TTC549 (cell line): ENCODE measurements at regions not wholly inside any gene's neighbourhood (a gene's known extent, or its start where the extent isn't known, plus 50 kb on each side); places are given as distances from the start of the nearest gene placed in this dataset.
"Not testable (repeated sequence)": the region's sequence is repeated elsewhere in the genome, so short reads cannot be mapped to it uniquely, and the experiment has no call there.

Source experiments
- FAIRE-seq: peaks from 2 replicates; lab custom pipeline; 2012; peaks lifted over from hg19 to GRCh38; lab: Jason Lieb, UNC

DNA sequence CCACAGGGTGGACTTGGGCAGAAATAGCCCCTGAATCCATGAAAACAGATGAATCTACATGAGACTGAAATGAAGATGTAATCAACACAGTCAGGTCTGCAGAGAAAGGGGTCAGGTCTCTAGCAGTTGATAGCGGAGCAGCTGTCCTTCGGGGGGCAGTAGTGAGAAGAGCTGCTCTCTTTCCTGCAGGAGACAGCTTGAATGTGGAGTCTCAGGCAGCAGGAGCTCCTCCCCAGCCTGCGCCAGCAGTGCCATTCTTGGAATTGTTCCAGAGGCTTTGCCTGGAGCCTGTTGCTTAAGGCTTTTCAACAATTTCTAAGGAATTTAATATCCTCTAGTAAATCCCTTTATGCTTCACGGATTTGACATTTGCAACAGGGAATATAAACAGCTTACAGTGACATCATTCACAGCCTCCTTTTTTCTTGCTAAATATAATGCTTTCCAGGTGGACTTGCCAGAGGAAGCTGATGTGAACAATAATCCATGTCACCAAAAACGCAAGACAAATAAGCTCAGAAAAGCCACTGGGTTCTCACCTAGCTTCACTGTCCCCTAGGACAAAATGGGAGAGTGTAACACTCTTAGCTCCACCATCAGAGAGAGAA lies 1535.1 kb downstream of the RPIA start:
- peak; percentile 28 for FAIRE-seq

DNA sequence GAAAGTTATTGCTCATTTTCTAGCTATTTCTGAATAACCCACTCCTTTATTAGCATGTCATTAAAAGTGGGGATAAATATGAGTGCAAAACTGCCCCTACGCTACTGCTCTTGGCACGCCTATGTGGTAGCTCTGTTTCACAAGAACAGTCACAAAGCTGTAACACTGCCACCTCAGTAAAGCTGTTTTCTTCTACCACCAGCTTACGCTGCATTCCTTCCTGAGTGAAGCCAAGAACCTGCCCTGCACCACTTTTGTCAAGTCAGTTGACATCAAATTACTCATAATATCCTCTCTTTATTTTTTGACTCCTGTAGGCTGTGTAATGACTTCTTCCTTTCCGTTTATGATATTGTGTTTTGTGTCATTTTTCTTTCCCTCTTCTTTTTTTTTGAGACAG lies 1539.7 kb downstream of the RPIA start:
- not testable (repeated sequence) for FAIRE-seq

DNA sequence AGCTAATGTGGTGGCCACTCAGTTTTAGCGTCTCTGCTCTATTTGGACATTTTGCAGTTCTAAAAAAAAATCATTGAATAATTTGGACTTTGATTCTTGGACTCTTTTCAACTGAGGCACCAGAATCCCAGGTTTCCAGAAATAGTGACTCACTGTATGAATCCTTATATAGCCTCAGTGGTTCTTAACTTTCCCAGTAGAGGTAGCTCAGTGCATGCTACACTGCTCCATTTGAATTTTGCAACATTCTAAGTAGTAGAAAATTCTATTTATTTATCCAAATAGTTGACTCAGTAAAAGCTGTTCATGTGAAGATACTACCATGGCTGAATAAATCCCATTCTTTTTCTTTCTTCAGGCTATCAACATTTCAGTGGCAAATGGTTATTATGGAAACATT lies 1544.0 kb downstream of the RPIA start:
- FAIRE-seq, result not testable (repeated sequence)

DNA sequence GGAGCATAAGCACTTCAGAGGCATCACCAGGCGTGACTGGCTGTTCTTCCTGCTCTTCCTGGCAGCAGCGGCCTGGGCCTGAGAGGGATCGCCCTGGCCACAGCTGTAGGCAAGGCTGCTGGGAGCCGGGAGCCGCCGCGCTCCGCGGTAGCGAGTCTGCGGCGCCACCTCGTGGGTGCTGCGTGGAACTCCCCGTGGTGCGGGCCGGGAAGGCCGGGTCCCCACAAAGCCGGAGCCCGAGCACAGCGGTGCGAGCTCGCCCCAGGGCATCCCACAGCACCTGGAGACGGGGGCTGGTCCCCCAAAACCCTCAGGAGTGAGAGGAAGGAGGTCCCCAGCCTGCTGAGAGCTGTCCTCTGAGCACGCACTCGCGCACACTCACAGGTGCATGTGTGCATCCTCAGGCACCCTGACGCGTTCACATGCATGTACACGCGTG lies 1546.5 kb downstream of the RPIA start:
- not testable (repeated sequence) for FAIRE-seq

DNA sequence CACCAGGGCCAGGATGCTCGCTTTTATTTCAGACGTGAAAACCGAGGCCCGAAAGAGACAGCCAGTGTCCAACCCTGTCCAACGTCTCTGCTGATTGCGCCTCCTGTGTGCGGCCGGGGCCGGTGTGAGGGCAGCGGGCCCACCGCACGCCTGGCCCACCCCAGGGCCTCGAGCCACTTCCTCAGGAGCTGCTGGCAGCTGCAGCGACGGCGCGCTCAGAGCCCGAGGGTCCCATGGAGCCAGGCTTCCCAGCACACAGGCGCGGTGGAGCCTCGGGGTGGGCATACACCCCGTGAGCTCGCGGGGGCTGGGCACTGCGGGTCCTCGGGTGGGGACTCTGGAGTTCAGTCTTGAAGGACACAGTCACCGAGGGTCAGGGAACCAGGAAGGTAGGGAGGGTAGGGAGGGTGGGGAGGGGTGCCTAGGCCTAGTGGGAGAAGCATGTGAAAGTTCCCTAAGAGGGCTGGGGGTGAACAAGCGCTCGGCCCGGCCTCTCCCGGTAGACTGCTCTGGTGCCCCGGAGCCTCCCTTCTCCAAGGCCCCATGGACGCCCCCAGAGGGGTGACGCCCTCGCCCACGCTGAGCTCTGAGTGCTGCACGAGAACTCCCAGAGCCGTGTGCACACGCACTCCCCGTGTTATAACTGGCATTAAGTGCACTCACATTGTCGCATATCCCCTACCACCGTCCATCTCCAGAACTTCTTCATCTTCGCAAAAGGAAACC lies 1547.2 kb downstream of the RPIA start:
- FAIRE-seq, result not testable (repeated sequence)

DNA sequence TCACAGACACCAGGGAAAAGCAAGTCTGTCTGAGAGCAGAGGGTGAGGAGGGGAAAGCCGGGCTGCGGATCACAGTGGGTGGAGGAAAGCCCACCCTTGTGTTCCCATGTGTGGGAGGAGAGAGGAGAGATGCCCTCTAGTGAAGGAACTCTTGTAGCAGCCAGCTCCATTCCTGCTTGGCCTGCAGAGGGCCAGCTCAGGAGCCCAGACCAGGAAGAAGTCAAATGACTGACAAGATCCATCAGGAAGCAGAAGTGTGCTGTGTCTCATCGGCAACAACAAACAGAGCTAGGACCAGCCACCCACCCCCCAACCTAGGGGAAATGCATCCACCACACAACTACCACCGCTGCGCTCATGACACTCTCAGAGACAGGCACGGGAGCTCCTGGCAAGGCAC lies 1548.3 kb downstream of the RPIA start:
- not testable (repeated sequence) for FAIRE-seq

DNA sequence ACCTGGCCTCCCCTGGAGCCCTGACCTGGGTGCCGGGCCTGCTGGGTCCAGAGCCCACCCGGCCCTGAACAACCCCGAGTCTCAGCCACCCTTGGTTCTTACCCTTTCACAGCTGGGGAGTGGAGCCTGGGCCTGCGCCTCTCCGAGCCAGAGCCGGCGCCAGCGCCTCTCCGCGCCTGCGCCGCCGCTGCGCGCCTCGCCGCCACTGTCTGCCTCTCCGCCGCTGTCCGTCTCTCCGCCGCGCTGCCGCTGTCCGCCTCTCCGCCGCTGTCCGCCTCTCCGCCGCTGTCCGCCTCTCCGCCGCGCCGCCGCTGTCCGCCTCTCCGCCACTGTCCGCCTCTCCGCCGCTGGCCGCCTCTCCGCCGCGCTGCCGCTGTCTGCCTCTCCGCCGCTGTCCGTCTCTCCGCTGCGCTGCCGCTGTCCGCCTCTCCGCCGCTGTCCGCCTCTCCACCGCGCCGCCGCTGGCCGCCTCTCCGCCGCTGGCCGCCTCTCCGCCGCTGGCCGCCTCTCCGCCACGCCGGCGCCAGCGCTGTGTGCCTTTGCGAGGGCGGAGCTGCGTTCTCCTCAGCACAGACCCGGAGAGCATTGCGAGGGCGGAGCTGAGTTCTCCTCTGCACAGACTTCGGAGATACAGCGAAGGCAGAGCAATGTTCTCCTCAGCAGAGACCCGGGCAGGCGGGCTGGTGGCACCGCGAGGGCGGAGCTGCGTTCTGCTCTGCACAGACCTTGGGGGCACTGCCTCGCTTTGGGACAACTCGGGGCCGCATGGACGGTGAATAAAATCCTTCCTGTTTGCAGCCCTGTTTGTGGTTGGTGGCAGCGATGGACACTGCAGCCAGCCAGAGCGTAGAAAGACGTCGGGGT lies 1553.7 kb downstream of the RPIA start:
- not testable (repeated sequence) for FAIRE-seq

DNA sequence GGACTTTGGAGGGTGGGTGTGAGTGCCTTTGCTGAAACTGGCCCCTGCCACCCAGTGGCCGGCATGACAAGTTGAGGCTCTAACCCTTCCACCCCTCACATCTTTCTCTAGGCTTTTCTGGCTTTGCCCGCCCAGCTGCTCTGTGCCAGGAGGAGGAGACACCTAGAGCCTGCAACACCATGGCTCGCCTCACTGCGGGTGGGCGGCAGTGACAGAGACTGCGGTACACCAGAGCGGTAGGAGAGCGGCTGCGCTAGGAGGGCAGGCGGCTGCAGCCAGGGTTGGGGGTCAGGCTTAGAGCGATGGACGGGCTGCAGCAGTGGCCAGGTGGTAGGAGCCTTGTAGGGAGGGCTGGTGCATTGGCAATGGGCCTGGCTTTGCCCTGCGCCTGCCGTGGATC lies 1556.9 kb downstream of the RPIA start:
- not testable (repeated sequence) for FAIRE-seq

DNA sequence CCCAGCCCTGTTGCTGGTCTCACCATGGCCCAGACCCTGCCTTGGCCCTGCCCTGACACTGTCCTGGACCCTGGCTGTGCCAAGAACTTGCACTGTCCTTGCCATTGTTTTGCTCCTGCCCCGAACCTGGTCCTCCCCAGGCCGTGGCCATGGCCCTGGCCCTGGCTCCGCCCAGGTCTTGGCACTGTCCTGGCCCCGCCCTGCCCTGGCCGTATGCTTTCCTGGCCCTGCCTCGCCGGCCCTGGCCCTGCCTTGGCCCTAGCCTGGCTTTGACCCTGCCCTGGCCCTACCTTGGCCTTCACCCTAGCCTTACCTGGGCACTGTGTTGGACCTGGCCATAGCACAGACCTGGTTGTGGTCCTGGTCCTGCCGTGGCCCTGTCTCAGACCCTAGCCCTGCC lies 1558.9 kb downstream of the RPIA start:
- FAIRE-seq, result not testable (repeated sequence)

DNA sequence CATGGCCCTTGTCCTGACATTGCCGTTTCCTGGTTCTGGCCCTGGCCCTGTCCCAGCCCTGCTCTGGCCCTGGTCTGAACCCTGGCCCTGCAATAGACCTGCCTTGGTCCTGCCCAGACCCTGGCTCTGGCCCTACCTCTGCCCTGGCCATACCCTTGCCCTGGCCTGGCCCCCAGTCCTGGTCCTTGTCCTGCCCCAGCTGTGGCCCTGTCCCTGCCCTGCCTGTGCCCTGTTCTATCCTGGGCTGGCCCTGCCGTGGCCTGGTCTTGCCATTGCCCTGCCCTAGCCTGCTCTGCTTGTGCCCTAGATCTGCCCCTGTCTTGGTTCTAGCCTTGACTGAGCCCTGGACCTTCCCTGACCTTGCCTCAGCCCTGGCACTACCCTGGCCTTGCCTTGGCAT lies 1560.1 kb downstream of the RPIA start:
- not testable (repeated sequence) for FAIRE-seq

DNA sequence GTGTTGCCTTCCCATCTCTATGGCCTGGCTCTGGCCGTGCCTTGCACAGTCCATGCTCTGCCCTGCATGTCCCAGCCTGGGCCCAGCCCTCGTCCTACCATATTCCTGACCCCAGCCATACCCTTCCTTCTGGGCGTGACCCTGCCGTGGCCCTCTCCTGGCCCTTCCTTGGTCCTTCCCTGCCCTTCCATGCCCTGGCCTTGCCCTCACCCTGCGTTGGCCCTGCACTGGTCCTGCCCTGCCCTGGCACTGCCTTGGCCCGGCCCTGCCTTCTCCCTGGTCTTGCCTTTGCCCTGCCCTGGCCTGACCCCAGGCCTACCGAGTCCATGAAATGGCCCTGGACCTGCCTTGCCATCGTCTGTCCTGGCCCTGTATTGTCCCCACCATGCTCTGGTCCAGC lies 1561.8 kb downstream of the RPIA start:
- FAIRE-seq, result not testable (repeated sequence)

DNA sequence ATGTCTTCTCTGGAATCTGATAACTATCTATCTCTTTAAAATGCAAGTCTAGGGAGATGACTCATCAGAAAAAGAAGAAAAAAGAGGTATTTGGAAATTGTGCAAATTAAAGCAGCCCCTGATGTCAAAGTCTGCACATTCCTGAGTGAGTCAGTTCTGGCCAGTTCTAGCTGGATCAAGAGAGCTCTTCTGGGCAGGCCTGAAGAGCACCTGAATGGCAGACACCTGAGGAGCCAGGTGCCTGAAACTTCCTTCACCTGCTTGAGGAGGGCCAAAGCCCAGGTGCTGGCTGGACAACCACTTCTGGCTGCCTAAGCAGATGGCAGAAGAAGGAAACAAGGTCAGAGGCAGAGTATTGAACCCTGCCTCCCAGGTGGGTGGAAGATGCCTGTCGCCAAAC lies 1575.4 kb downstream of the RPIA start:
- FAIRE-seq, result not testable (repeated sequence)

DNA sequence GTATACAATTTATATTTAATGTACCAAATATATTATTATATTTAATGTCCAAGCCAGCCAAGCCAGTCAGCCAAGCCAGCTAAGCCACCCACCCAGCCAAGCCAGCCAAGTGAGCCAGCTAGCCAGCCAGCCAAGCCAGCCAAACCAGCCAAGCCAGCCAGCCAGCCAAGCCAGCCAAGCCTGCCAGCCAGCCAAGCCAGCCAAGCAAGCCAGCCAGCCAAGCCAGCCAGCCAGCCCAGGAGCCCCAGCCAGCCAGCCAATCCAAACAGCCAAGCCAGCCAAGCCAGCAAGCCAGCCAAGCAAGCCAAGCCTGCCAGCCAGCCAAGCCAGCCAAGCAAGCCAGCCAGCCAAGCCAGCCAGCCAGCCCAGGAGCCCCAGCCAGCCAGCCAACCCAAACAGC lies 1596.3 kb downstream of the RPIA start:
- not testable (repeated sequence) for FAIRE-seq

DNA sequence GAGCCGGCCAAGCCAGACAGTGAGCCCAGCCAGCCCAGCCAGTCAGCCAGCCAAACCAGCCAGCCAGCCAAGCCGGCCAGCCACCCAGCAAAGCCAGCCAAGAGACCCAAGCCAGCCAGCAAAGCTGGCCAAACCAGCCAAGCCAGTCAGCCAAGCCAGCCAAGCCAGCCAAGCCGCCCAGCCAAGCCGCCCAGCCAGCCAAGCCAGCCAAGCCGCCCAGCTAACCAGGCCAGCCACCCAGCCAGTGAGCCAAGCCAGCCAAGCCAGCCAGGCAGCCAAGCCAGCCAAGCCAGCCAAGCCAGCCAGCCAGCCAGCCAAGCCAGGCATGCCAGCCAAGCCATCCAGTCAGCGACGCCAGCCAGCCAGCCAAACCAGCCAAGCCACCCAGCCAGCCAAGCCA lies 1596.9 kb downstream of the RPIA start:
- not testable (repeated sequence) for FAIRE-seq

DNA sequence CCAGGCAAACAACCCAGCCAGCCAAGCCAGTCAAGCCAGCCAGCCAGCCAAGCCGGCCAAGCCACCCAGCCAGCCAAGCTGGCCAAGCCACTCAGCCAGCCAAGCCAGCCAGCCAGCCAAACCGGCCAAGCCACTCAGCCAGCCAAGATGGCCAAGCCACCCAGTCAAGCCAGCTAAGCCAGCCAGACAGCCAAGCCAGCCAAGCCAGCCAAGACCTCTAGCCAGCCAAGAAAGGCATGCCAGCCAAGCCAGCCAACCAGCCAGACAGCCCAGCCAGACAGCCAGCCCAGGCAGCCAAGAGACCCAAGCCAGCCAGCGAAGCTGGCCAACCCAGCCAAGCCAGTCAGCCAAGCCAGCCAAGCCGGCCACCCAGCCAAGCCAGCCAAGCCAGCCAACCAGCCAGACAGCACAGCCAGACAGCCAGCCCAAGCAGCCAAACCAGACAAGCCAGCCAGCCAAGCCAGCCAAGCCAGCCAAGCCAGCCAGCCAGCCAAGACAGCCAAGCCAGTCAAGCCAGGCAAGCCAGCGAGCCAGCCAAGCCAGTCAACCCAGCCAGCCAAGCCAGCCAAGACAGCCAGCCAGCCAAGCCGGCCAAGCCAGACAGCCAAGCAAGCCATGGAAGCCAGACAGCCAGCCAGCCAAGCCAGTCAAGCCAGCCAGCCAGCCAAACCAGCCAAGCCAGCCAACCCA lies 1598.0 kb downstream of the RPIA start:
- FAIRE-seq, result not testable (repeated sequence)

DNA sequence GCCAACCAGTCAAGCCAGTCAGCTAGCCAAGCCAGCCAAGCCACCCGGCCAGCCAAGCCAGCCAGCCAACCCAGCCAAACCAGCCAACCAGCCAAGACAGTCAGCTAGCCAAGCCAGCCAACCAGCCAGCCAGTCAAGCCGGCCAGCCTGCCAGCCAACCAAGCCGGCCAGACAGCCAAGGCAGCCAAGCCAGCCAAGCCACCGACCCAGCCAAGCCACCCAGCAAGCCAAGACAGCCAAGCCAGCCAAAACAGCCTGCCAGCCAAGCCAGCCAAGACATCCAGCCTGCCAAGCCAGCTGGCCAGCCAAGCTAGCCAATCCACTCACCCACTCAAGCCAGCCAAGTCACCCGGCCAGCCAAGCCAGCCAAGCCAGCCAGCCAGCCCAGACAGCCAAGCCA lies 1599.2 kb downstream of the RPIA start:
- not testable (repeated sequence) for FAIRE-seq

DNA sequence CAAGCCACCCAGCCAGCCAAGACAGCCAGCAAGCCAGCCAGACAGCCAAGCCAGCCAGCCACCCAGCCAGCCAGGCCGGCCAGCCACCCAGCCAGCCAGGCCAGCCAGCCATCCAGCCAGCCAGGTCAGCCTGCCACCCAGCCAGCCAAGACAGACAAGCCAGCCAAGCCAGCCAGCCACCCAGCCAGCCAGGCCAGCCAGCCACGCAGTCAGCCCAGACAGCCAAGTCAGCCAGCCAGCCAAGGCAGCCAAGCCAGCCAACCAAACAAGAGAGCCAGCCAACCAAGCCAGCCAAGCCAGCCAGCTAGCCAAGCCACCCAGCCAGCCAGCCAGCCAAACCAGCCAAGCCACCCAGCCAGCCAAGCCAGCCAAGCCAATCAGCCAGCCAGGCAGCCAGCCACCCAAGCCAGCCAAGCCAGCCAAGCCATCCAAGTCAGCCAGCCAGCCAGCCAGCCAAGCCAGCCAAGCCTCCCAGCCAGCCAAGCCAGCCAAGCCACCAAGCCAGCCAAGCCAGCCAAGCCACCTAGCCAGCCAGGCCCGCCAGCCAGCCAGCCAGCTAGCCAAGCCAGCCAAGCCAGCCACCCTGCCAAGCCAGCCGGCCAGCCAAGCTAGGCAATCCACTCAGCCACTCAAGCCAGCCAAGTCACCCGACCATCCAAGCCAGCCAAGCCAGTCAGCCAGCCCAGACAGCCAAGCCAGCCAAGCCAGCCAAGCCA lies 1599.9 kb downstream of the RPIA start:
- FAIRE-seq, result not testable (repeated sequence)

DNA sequence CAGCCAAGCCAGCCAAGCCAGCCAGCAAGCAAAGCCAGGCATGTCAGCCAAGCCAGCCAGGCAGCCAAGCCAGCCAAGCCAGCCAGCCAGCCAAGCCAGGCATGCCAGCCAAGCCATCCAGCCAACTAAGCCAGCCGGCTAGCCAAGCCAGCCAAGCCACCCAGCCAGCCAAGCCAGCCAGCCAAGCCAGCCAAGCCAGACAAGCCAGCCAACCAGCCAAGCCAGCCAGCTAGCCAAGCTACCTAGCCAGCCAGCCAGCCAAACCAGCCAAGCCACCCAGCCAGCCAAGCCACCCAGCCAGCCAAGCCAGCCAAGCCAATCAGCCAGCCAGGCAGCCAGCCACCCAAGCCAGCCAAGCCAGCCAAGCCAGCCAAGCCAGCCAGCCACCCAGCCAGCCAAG lies 1600.5 kb downstream of the RPIA start:
- not testable (repeated sequence) for FAIRE-seq

DNA sequence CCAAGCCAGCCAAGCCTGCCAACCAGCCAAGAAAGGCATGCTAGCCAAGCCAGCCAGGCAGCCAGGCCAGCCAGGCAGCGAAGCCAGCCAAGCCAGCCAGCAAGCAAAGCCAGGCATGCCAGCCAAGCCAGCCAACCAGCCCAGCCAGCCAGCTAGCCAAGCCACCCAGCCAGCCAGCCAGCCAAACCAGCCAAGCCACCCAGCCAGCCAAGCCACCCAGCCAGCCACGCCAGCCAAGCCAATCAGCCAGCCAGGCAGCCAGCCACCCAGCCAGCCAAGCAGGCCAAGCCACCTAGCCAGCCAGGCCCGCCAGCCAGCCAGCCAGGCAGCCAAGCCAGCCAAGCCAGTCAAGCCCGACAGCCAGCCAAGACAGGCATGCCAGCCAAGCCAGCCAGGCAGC lies 1601.0 kb downstream of the RPIA start:
- FAIRE-seq, result not testable (repeated sequence)

DNA sequence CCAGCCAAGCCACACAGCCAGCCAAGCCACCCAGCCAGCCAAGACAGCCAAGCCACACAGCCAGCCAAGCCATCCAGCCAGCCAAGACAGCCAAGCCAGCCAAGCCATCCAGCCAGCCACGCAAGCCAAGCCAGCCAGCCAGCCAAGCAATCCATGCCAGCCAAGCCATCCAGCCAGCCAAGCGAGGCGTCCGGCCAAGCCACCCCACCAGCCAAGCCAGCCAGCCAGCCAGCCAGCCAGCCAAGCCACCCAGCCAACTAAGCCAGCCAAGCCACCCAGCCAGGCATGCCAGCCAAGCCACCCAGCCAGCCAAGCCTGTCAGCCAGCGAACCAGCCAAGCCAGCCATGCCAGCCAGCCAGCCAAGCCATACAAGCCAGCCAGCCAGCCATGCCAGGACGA lies 1601.8 kb downstream of the RPIA start:
- not testable (repeated sequence) for FAIRE-seq

DNA sequence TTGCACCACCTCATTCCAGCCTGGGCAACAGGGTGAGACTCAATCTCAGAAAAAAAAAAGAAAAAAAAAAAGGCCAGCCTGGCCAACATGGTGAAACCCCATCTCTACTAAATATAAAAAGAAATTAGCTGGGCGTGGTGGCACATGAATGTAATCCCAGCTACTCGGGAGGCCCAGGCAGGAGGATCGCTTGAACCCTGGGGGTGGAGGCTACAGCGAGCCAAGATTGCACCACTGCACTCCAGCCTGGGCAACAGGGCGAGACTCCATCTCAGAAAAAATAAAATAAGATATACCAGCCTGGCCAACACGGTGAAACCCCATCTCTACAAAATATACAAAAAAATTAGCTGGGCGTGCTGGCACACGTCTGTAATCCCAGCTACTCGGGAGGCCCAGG lies 1602.3 kb downstream of the RPIA start:
- FAIRE-seq, result not testable (repeated sequence)
